ENCODE measurements at regions not wholly inside any gene's neighbourhood (a gene's known extent, or its start where the extent isn't known, plus 50 kb on each side); places are given as distances from the start of the nearest gene placed in this dataset.

DNA sequence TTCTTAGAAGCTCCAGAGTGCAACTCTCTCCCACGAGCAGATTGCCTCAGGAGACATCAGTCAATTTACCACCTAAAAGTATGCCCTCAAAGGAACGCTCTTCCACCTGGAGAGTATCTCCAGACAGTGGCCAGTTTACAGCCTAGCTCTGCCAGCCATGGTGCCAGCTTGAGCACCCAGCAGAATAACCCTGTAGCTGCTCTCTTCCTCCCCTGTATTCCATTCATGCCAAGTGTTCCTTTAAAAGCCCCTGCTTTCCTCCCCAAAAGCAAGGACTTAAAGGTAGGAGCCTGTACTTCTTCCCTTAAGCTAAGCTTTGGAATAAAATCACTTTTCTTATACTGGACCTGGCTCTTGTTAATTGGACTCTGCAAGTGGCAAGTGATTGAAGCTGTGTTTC, 245.4 kb upstream of the TMEM132C start:
- TF ChIP-seq, protein P1, sequence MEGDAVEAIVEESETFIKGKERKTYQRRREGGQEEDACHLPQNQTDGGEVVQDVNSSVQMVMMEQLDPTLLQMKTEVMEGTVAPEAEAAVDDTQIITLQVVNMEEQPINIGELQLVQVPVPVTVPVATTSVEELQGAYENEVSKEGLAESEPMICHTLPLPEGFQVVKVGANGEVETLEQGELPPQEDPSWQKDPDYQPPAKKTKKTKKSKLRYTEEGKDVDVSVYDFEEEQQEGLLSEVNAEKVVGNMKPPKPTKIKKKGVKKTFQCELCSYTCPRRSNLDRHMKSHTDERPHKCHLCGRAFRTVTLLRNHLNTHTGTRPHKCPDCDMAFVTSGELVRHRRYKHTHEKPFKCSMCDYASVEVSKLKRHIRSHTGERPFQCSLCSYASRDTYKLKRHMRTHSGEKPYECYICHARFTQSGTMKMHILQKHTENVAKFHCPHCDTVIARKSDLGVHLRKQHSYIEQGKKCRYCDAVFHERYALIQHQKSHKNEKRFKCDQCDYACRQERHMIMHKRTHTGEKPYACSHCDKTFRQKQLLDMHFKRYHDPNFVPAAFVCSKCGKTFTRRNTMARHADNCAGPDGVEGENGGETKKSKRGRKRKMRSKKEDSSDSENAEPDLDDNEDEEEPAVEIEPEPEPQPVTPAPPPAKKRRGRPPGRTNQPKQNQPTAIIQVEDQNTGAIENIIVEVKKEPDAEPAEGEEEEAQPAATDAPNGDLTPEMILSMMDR (IDR thresholded peaks at IDR 0.05 in 2 of 3, conservative IDR thresholded peaks at IDR 0.05 in 1 of 3; ENCODE audit: control insufficient read depth in 2 of 3, extremely low read depth in 1 of 3, insufficient read depth in 1 of 3, low read depth in 3 of 3, low read length in 3 of 3), result no peak
- TF ChIP-seq CHD1 (IDR thresholded peaks at IDR 0.05; ENCODE audit: low read depth, low read length) (no peak), POLR2AphosphoS5 (IDR thresholded peaks at IDR 0.05; ENCODE audit: low read length) (no peak), TCF12 (IDR thresholded peaks at IDR 0.05; ENCODE audit: low read depth, low read length) (no peak), CHD2 (IDR thresholded peaks at IDR 0.05; ENCODE audit: borderline replicate concordance, low read depth, low read length) (no peak), ZZZ3 (IDR thresholded peaks at IDR 0.05; ENCODE audit: control insufficient read depth, insufficient read length, low read depth) (no peak)
- TF ChIP-seq, protein P2, sequence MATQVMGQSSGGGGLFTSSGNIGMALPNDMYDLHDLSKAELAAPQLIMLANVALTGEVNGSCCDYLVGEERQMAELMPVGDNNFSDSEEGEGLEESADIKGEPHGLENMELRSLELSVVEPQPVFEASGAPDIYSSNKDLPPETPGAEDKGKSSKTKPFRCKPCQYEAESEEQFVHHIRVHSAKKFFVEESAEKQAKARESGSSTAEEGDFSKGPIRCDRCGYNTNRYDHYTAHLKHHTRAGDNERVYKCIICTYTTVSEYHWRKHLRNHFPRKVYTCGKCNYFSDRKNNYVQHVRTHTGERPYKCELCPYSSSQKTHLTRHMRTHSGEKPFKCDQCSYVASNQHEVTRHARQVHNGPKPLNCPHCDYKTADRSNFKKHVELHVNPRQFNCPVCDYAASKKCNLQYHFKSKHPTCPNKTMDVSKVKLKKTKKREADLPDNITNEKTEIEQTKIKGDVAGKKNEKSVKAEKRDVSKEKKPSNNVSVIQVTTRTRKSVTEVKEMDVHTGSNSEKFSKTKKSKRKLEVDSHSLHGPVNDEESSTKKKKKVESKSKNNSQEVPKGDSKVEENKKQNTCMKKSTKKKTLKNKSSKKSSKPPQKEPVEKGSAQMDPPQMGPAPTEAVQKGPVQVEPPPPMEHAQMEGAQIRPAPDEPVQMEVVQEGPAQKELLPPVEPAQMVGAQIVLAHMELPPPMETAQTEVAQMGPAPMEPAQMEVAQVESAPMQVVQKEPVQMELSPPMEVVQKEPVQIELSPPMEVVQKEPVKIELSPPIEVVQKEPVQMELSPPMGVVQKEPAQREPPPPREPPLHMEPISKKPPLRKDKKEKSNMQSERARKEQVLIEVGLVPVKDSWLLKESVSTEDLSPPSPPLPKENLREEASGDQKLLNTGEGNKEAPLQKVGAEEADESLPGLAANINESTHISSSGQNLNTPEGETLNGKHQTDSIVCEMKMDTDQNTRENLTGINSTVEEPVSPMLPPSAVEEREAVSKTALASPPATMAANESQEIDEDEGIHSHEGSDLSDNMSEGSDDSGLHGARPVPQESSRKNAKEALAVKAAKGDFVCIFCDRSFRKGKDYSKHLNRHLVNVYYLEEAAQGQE (IDR thresholded peaks at IDR 0.05; ENCODE audit: low read depth, low read length), result no peak
- TF ChIP-seq, protein P3, sequence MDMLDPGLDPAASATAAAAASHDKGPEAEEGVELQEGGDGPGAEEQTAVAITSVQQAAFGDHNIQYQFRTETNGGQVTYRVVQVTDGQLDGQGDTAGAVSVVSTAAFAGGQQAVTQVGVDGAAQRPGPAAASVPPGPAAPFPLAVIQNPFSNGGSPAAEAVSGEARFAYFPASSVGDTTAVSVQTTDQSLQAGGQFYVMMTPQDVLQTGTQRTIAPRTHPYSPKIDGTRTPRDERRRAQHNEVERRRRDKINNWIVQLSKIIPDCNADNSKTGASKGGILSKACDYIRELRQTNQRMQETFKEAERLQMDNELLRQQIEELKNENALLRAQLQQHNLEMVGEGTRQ (IDR thresholded peaks at IDR 0.05; ENCODE audit: borderline replicate concordance, low read depth, low read length), result no peak
